HT1080 (cell line): ENCODE measurements at regions not wholly inside any gene's neighbourhood (a gene's known extent, or its start where the extent isn't known, plus 50 kb on each side); places are given as distances from the start of the nearest gene placed in this dataset.
A peak's percentile ranks its signal among the peaks of the same experiment; 100 is the strongest.
"Not testable (repeated sequence)": the region's sequence is repeated elsewhere in the genome, so short reads cannot be mapped to it uniquely, and the experiment has no call there.

Experiments used
- DNase-seq: peaks from one replicate; pipeline ENCODE4 v3.0.0-alpha.2; 2015; ENCODE audit warnings: low read depth

DNA sequence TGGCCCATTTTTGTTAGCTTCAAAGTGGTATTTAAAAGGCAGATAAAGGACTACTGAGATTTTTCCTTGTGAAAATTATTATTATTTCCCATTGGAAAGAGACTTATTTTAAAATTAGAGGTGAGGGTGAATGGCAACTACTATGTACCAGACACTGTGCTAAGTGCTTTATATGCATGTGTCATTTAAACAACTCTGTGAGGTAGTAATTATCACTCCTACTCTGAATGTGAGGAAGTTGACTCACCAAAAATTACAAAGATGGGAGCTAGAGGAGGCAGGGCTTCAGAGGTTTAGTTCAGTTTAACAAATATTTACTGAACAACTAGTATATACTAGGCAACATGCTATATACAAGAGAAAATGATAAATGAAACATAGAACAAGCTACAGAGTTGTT lies 78.2 kb downstream of the MSL3 start:
- peak; percentile 0 for DNase-seq

DNA sequence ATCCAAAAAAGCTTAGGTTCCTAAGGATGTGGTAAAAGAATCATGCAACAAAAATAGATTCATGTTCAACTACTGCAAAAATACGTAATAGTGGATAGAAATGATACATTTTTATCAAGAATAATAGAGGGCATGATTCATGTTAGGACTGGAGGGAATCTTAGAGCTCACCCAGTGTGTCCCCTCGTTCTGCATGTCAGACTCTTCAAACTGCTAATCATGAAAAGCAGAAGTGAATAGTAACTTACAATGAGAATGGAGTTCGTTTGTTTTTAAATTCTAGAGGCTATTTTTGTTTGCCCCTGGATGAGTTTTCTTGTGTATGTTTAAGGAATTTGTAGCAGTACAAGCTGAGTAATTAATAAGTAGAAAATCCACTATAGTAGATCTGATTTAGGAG lies 79.4 kb downstream of the MSL3 start:
- no peak for DNase-seq

DNA sequence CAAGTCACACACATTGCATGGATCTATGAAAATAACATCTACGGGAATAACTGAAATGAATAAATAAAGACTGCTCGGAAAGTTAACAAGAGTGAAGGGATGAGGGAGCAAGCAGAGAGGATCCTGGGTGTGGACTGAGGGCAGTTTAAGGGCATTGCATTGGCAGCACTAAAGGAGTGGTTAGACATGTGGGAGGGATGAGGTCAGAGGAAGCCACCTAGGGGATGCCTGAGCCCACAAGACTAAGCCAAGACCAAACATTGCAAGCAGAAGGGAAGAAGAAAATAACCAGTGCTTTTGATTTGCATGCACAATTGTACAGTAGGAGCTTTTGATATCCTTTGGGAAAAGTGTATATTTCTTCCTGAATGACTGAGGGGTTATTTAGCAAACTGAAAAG lies 106.1 kb downstream of the MSL3 start:
- DNase-seq = peak; percentile 1

DNA sequence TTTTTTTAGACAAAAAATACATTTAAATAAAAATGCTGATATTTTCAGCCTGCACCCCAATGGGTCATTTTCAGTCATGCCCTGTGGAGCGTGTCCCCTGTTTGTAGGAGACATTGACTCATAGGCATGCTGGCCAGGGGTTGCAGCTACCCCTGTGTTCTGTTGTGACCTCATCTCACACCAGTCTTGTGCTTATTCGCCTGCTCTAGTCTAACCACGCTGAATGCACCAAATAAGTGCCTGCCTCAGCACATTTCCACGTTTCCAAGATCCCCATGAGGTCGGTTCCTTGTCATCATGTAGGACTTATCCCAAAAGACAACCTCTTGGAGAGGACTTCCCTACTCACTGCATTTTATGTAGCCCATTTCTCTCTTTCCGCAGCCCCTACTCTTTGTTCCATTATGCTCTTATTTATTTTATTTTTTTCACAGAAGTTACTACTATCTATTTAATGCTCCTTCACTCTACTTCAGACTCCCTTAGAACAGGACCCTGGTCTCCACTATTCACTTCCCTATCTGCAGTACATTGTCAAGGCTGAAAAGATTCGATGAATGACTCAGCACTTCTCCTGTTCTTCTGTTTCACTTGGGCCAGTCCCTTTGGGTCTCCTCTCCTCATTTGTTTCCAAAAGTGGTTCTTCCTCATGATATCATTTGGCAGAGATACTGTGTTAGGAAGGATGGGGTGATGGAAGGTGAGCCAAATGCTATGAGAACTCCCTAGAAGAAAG lies 109.7 kb downstream of the MSL3 start:
- DNase-seq = no peak

DNA sequence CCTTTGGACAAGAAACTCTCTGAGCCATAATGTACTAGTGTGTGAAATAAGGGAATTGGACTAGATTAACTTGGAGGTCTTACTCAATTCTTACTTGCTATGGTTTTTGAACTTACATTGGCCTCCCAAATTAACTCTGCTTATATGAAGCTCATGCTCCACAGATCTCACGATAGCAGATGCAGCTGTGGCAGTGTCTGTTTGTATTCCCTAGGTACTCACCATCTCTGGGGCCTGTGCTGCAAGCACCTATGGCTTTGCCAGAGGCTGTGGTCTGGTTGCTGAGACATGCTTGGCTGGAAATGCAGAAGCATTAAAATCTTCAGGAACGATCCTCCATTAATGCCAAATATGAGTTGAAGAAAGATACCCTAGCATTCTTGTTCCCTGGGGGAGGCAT lies 112.8 kb downstream of the MSL3 start:
- no peak for DNase-seq

DNA sequence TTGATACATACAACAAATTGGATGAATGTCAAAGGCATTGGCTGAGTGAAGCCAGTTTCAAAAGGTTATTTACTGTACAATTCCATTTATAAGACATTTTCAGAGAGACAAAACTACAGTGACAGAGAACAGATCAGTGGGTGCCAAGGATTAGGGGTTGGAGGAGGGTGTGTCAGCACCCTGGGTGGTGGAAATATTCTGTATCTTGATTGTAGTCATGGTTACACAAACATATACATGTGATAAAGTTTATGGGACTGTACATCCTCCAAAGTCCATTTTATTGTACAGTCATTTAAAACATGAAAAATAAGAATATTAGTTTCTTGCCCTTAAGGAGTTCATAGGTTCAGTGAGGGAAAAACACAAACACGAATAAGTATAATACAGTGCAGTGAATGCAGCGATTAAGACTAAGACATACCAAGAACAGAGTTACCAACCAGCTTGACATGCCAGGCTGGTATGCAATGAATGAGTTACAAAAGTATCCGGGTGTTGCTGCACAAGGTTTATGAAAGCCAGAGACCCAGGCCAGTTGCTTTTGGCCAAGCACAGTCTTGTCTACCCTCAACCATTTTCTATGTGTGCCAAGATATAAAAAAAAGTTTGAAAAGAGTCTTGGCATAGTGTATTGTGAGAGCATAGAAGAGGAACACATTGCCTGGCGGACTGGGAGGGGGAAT lies 123.6 kb downstream of the MSL3 start:
- no peak for DNase-seq

DNA sequence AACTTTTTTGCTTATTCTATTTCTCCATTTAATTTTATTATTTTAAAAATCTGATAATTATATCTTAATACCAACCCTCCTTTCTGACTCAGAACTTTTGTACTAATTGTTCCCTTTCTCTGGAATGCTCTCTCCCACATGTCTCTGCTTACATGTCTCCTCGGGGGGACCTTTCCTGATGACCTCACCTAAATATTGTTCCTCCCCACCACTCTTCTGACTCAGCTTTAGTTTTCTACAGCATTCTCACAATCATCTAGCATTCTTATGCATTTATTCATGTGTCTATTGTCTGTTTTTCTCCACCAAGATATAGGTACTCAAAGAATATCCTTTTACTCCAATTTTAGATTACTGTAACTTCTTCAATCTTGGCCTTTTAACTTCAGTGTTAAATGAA lies 128.7 kb downstream of the MSL3 start:
- peak; percentile 65 for DNase-seq

DNA sequence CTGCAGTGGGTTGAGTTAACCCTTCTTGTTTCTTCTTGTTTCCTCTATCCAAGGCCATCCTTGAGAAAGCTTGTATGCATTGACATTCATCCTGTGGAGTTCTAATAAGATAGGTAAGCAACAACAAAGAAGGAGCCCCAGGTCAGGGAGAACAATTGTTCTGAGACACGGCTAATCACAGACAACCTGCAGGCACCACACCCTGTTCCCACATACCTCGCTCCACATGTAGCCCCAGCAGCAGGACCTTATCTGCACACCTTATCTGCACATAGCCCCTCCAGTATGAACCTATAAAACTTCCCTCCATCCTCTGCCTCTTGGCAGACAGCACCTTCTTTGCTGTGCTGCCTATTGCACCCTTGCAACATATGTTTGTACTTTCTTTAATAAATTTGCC lies 129.1 kb downstream of the MSL3 start:
- DNase-seq = no peak

DNA sequence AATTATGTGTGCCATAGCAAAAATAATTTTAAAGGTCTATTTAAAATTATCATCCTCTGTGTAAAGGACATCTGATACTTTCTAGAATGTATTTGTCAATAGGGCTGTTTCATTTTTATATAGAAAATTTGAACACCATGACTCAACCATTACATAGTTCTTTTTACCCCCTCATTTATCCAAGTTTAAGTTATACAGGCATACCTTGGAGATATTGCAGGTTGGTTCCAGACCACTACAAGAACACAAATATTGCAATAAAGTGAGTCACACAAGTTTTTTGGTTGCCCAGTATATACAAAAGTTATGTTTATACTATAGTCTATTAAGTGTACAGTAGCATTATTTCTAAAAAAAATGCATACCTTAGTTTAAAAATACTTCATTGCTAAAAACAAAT lies 130.4 kb downstream of the MSL3 start:
- no peak for DNase-seq

DNA sequence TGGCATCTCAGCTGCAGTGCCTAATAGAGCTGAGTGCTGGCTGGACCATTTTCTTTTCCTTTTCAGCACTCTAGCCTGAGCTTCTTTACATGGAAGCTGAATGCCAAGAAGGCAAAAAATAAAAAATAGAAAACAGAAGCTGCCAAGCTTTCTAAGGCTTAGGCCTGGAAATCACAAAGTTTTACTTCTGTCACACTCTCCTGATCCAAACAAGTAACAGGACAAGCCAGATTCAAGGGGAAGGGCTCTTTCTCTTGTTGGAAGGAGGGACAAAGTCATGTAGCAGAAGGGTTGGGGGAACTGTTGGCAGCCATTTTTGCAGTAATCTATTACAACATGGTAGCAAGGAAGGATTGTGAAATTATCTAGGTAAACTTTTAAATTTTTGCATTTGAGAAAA lies 131.8 kb downstream of the MSL3 start:
- DNase-seq = no peak

DNA sequence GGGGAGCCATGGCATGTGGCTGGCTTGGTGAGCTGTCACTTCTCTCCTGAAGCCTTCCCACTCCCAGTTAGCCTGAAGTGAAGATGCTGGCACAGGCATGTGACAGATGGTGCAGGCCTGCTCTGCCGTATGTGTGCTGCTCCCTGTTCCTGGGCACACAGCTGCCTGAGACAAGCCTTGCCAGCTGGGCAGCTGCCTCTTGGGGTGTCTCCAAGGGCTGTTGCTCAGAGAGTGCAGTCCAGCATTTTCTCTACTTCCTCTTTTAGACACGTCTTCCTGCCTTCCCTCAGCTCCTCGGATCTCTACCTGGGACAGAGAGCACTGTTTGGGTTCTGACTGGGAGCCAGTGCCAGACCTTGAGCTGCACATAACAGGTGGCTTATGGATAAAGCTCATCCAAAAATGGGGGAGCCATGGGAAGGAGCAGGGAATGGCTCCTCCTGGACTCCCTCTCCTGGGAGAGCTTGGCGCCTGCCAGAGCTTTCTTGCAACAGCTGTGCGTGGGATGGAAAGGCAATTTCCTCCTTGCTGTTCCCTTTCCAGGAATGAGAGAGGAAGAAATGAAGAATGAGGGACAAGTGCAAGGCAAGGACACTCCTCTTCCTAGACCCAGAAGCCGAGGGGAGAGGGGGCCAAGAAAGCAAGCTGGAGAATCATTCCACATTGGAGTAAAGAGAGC lies 132.9 kb downstream of the MSL3 start:
- DNase-seq = no peak

DNA sequence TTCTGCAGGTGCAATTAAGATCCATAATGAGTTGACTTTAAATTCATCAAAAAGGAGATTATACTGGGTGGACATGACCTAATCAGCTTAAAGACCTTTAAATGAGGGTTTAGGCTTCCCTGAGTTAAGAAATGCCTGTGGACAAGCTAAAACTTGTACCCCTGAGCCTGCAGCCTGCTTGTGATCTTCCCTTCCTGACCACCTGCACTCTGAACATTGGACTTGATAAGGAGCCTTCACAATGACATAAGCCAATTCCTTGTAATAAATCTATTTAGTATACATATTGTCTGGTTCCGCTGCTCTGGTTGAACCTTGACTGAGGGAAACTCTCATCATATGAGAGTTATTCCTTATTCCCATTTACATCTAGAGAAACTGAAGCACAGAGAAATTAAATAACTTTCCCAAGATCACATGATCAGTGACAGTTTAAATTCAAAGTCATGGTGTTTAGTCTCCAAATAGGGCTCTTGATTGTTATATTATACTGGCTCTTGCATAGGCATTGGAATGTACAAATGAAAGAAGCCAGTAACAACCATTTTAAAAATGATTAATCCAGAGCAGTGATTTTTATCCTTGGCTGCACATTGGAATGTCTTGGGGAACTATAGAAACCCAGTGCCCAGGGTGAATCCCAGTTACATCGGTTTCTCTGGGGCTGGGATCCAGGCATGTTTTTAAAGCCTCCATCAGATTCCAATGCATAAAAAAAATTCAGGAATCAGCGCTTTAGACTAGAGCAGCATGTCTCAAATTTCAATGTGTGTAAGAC lies 136.1 kb downstream of the MSL3 start:
- no peak for DNase-seq

DNA sequence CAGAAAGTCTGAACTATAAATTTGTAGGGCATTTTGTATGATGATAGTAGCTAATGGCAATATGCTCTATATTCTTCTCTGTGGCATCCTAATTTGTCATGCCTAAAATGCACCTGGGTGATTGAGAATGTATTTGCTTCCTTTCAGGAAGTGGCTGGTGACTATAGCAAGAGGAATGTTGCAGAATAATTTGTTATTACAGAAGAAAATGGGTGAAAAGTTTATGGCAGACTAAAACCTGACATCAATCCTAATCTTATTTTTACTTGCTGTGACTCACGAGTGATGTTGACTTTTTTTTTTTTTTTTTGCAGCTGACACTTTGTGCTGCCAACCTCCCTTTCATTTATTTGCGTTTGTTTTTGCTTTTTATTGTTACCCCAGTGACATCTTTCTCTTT lies 141.1 kb downstream of the MSL3 start:
- peak; percentile 70 for DNase-seq

DNA sequence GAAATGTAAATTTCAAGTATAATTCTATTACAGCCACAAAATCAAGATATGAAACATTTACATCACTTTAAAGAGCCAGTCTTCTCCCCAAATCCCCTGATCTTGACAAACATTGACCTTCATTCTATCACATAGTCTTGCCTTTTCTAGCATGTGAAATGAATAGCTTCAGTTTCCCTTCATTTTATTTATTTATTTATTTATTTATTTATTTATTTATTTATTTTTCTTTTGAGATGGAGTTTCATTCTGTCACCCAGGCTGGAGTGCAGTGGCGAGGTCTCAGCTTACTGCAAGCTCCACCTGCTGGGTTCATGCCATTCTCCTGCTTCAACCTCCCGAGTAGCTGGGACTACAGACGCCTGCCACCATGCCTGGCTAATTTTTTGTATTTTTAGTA lies 147.9 kb downstream of the MSL3 start:
- DNase-seq = not testable (repeated sequence)

DNA sequence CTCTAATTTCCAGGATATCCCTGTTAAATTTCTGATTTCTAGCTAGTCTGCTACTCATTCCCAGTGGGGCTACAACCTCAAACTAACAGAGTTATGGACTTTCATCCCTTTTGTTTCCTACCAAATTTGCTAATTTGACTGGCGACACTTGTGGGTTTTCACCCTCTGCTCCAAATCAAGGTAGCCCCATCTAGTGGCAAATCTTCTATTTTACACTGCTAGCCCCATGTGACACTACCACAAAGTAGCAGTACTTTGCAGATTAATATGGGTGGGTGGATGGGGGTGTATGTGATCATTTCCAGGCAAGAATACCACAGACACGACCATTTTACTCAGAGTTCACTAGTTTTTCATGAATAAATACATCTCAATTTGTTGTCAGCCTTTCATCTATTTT lies 150.3 kb downstream of the MSL3 start:
- peak; percentile 1 for DNase-seq

DNA sequence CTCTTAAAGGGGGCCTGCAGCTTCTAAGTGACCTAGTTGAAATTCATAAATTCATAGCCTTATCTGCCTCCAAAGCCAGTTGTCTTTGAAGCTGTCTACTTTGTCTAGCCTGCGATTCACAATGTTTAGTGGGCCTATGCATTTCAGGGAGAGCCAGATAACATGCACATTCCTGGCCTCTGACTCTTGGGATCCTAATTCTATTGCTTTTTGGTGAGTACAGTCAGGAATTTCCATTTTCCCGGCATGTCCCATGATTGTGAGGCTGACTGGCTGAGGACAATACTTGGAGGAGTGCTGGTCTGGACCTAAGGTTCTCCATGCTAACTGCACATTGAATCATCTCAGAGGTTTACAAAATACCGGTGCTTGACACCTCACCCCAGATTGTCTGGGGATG lies 155.0 kb downstream of the MSL3 start:
- DNase-seq = no peak

DNA sequence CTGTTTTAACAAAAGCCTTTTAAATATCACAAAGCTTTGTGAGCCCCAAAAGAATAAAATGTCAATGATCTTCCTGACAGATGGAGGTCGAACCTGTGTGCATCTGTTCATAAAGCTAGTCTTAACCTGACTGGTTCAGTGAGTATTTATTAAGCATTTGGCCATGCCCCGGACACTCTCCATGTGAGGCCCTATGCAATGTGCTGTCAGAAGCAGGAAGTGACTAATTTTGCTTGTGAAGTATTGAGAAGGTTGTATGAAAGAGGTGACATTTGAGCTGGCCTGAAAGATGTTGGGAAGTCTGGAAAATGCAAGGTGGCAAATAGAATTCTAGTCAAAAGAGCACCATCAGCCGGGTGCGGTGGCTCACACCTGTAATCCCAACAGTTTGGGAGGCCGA lies 171.4 kb downstream of the MSL3 start:
- DNase-seq = peak; percentile 52

DNA sequence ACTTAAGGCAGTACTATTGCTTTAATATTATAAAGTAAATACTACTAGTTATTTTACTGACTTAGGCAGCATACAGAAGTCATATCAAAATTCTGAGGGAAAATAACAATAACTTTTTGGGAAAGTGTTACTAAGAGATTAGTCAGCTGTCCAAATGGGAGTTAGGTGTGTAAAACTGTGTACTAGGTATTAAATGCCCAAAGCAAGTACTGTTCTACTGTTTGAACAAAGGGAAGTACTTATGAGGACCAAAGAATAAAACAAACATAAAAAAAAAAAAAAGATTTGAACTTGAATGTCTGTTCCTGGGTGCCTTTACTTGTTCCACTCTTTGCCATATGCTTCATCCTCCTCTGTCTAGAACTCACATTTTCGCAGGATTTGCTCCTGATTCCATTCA lies 174.4 kb downstream of the MSL3 start:
- DNase-seq = no peak

DNA sequence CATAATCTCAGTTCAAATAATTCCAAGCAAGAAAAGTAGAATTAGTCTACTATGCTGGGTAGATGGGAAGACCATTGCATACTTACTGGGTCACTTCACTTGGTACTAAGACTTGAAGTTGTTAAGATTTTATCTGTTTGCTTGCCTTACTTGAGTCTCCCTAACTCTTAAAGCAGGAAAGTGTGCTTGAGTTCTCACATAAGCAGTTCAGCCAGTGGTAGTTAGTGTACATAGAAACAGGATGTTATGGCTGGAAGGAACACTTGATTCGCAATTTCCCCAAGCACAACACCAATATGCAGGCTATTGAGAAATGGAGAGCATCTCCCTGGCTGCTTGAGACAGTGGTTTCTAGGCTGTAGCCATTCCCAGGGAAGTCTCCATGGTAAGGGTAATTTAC lies 176.1 kb downstream of the MSL3 start:
- no peak for DNase-seq

DNA sequence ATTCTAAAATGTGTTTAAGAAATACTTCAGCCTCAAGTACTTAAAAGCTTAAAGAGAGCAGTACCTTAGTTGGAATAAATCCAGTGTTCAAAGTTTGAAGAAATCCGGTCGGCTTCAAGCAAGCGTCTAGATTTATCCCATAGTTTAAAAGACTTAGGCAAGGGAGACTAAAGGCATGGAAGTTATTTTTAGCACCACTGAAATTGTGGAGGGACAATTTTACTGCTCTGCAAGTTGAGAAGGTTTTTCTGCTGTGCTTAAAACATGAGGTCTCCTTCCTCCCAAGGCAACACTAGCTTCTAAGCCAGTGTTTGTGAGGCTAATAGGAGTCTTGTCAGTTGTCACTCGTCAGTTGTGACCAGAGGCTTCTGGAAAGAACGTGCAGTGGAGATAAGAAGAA lies 183.5 kb downstream of the MSL3 start:
- DNase-seq = no peak

DNA sequence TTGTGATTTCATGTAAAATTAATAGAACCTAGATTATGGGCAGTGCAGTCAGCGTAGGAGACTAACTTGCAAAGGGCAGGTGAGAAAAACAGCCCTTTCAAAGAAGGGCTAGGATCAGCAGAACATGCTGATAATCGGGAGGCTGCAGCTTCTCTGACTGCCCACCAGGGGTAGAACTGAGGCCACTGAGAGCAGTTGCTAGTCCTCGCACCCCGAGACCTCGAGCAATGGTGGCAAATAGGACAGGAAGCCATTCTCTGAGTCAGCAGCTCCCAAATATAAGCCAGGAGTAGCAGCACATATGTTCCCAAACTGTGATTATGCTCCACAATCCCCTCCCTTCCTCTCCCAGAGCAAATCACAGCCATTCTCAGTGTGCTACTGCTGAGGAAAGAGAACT lies 186.5 kb downstream of the MSL3 start:
- DNase-seq = peak; percentile 58

DNA sequence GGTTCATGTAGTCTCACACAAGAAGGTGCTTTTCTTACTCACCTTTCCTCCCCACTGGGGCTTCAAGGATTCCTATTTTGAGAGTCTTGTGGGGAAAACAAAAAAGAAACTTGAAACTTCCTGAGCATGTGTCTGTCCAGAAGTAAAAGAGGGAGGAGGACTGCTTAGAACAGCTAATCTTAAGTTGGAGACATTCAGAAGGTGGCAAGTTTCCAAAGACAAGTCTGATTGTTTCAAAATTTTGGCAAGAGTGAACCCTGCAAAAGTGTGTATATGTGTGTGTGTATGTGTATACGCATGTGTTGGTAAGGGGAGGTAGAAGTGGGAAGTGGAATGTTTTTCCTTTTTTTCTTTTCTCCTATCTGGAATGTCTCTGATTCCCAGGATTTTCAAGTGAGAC lies 189.0 kb upstream of the FRMPD4 start:
- DNase-seq = no peak
